ENCODE measurements at regions not wholly inside any gene's neighbourhood (a gene's known extent, or its start where the extent isn't known, plus 50 kb on each side); places are given as distances from the start of the nearest gene placed in this dataset.

- no peak for TF ChIP-seq CTCF (conservative IDR thresholded peaks at IDR 0.05; ENCODE audit: low read length)
- no peak overlapping the region for H3K4me3 ChIP-seq (ENCODE audit: low read length)
- DNase-seq (ENCODE audit: low read depth): peak; percentile 1
Measured at GRCh38 chr10:71001470-71001869, 113.1 kb upstream of the PCBD1 start.

- H3K4me3 ChIP-seq (ENCODE audit: low read length): no peak overlapping the region
- TF ChIP-seq CTCF (conservative IDR thresholded peaks at IDR 0.05; ENCODE audit: low read length): no peak
- no peak for DNase-seq (ENCODE audit: low read depth)
Measured at GRCh38 chr10:71004176-71005075, 116.1 kb upstream of the PCBD1 start.

- H3K4me3 ChIP-seq (ENCODE audit: low read length): no peak overlapping the region
- no peak for TF ChIP-seq CTCF (conservative IDR thresholded peaks at IDR 0.05; ENCODE audit: low read length)
- DNase-seq (ENCODE audit: low read depth): no peak
Measured at GRCh38 chr10:71005337-71006305, 117.3 kb upstream of the PCBD1 start.

- no peak for DNase-seq (ENCODE audit: low read depth)
- no peak overlapping the region for H3K4me3 ChIP-seq (ENCODE audit: low read length)
- no peak for TF ChIP-seq CTCF (conservative IDR thresholded peaks at IDR 0.05; ENCODE audit: low read length)
Measured at GRCh38 chr10:71006506-71006905, 118.1 kb upstream of the PCBD1 start.

GRCh38 chr10:71007516-71007915 lies 119.2 kb upstream of the PCBD1 start:
- DNase-seq (ENCODE audit: low read depth): no peak
- H3K4me3 ChIP-seq (ENCODE audit: low read length): no peak overlapping the region
- no peak for TF ChIP-seq CTCF (conservative IDR thresholded peaks at IDR 0.05; ENCODE audit: low read length)

GRCh38 chr10:71008150-71008549 lies 119.8 kb upstream of the PCBD1 start:
- no peak overlapping the region for H3K4me3 ChIP-seq (ENCODE audit: low read length)
- no peak for TF ChIP-seq CTCF (conservative IDR thresholded peaks at IDR 0.05; ENCODE audit: low read length)
- no peak for DNase-seq (ENCODE audit: low read depth)
